HEK293 (cell line): ENCODE measurements at regions not wholly inside any gene's neighbourhood (a gene's known extent, or its start where the extent isn't known, plus 50 kb on each side); places are given as distances from the start of the nearest gene placed in this dataset.

Source experiments
- RBAK ChIP-seq: fragments of 450-650 bp; formaldehyde crosslinking; IDR thresholded peaks from 2 replicates; pipeline ENCODE4 v1.5.1; 2016; ENCODE audit warnings: missing biosample characterization, missing genetic modification characterization
- ZNF274 ChIP-seq, 2 experiments: fragments of 200-500 bp in 1 of 2; fragments of 450-650 bp in 1 of 2; sonication (Bioruptor generic) in 1 of 2; formaldehyde crosslinking in 1 of 2; IDR thresholded peaks; 2 replicates each; pipeline versions ENCODE4 v1.5.1 to v1.6.1; 2014 to 2016; ENCODE audit warnings: borderline replicate concordance in 1 of 2, inconsistent platforms in 1 of 2, low read length in 1 of 2, missing biosample characterization in 1 of 2, missing genetic modification characterization in 1 of 2
- TF ChIP-seq, protein P1 (sequence below): fragments of 450-650 bp; formaldehyde crosslinking; IDR thresholded peaks from 2 replicates; pipeline ENCODE4 v1.5.1; 2016; ENCODE audit warnings: missing biosample characterization, missing genetic modification characterization

DNA sequence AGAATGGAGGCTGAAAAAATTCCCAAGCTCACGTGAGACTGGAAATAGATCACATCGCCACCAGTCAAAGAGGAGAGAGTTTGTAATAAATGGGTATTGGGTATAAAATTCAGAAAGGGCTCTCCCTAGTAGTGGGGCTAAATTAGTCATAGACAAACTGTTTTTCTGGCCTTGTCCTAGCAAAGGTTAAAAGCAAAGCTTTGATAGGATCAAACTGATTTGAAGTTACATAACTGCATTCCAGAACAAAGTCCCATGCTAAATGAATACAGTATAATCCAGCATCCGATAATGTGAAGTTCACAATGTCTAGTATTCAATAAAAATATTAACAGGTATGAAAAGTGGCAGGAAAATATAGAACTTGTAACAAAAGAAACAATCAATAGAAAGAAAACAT lies 149.8 kb upstream of the ATXN1 start:
- TF ChIP-seq ZNF274 (IDR thresholded peaks at IDR 0.05; ENCODE audit: low read length) = no peak
- TF ChIP-seq ZNF274 (tag by site-specific recombination; IDR thresholded peaks at IDR 0.05; ENCODE audit: borderline replicate concordance) = no peak
- TF ChIP-seq, protein P1, sequence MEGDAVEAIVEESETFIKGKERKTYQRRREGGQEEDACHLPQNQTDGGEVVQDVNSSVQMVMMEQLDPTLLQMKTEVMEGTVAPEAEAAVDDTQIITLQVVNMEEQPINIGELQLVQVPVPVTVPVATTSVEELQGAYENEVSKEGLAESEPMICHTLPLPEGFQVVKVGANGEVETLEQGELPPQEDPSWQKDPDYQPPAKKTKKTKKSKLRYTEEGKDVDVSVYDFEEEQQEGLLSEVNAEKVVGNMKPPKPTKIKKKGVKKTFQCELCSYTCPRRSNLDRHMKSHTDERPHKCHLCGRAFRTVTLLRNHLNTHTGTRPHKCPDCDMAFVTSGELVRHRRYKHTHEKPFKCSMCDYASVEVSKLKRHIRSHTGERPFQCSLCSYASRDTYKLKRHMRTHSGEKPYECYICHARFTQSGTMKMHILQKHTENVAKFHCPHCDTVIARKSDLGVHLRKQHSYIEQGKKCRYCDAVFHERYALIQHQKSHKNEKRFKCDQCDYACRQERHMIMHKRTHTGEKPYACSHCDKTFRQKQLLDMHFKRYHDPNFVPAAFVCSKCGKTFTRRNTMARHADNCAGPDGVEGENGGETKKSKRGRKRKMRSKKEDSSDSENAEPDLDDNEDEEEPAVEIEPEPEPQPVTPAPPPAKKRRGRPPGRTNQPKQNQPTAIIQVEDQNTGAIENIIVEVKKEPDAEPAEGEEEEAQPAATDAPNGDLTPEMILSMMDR (tag by site-specific recombination) = no peak
- no peak for TF ChIP-seq RBAK (tag by site-specific recombination)
